HG03135 (cell line): ENCODE measurements at regions not wholly inside any gene's neighbourhood (a gene's known extent, or its start where the extent isn't known, plus 50 kb on each side); places are given as distances from the start of the nearest gene placed in this dataset.
"Not testable (repeated sequence)": the region's sequence is repeated elsewhere in the genome, so short reads cannot be mapped to it uniquely, and the experiment has no call there.

Source experiments
- ATAC-seq: cut with Tn5 transposase; IDR thresholded peaks from one replicate; pipeline ENCODE4 v1.9.1; 2021; ENCODE audit warnings: mild to moderate bottlenecking, moderate library complexity; ENCODE audit not compliant: unreplicated experiment

- not testable (repeated sequence) for ATAC-seq
Measured at GRCh38 chr5:156226485-156226884, 100.5 kb upstream of the SGCD start.

- no peak for ATAC-seq
Measured at GRCh38 chr5:156230887-156231286, 96.1 kb upstream of the SGCD start.

GRCh38 chr5:156232251-156232869 lies 94.6 kb upstream of the SGCD start:
- ATAC-seq = no peak

GRCh38 chr5:156237361-156237760 lies 89.6 kb upstream of the SGCD start:
- ATAC-seq = no peak

- no peak for ATAC-seq
Measured at GRCh38 chr5:156239800-156240199, 87.2 kb upstream of the SGCD start.

GRCh38 chr5:156240414-156240813 lies 86.5 kb upstream of the SGCD start:
- no peak for ATAC-seq

GRCh38 chr5:156241266-156241665 lies 85.7 kb upstream of the SGCD start:
- no peak for ATAC-seq

GRCh38 chr5:156245895-156246294 lies 81.1 kb upstream of the SGCD start:
- ATAC-seq = no peak

- no peak for ATAC-seq
Measured at GRCh38 chr5:156251076-156251475, 75.9 kb upstream of the SGCD start.

- no peak for ATAC-seq
Measured at GRCh38 chr5:156253130-156253529, 73.8 kb upstream of the SGCD start.

GRCh38 chr5:156254196-156254595 lies 72.8 kb upstream of the SGCD start:
- ATAC-seq = no peak

- no peak for ATAC-seq
Measured at GRCh38 chr5:156256642-156257041, 70.3 kb upstream of the SGCD start.

- ATAC-seq = no peak
Measured at GRCh38 chr5:156258934-156259333, 68.0 kb upstream of the SGCD start.

GRCh38 chr5:156259618-156260017 lies 67.3 kb upstream of the SGCD start:
- no peak for ATAC-seq

GRCh38 chr5:156261275-156261939 lies 65.6 kb upstream of the SGCD start:
- ATAC-seq = no peak

GRCh38 chr5:156271569-156271968 lies 55.4 kb upstream of the SGCD start:
- ATAC-seq = no peak

GRCh38 chr5:156272139-156272538 lies 54.8 kb upstream of the SGCD start:
- no peak for ATAC-seq

GRCh38 chr5:156273325-156273724 lies 53.6 kb upstream of the SGCD start:
- ATAC-seq = no peak

GRCh38 chr5:156274453-156274852 lies 52.5 kb upstream of the SGCD start:
- no peak for ATAC-seq
